HG03571 (cell line): ENCODE measurements at regions not wholly inside any gene's neighbourhood (a gene's known extent, or its start where the extent isn't known, plus 50 kb on each side); places are given as distances from the start of the nearest gene placed in this dataset.

Experiments
- ATAC-seq: cut with Tn5 transposase; IDR thresholded peaks from one replicate; pipeline ENCODE4 v1.9.1; 2021; ENCODE audit not compliant: unreplicated experiment

GRCh38 chr2:128734521-128735295, 416.0 kb upstream of the HS6ST1 start:
- no peak for ATAC-seq

- no peak for ATAC-seq
Observed at GRCh38 chr2:128735296-128735960, 416.8 kb upstream of the HS6ST1 start.

- no peak for ATAC-seq
Observed at GRCh38 chr2:128736046-128736688, 417.5 kb upstream of the HS6ST1 start.

GRCh38 chr2:128736689-128737545, 418.2 kb upstream of the HS6ST1 start:
- peak; percentile 40 for ATAC-seq

DNA sequence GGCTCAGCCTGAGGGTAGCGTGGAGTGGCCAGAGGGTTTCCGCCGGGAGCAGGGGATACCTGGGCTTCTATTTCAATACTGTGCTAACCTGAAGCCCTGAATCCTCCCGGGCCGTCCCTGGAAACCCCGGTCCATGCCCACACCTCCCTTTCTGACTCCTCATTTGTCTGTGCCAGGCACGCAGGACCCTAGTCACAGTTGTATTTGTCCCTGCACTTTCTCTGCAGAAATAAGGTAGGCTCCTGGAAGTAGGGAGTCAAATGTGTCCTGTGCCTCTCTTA, 418.8 kb upstream of the HS6ST1 start:
- no peak for ATAC-seq

GRCh38 chr2:128738446-128739110, 419.9 kb upstream of the HS6ST1 start:
- ATAC-seq = no peak

- ATAC-seq = no peak
Observed at GRCh38 chr2:128742467-128742866, 423.8 kb upstream of the HS6ST1 start.

- ATAC-seq = no peak
Observed at GRCh38 chr2:128745946-128746345, 427.3 kb upstream of the HS6ST1 start.

DNA sequence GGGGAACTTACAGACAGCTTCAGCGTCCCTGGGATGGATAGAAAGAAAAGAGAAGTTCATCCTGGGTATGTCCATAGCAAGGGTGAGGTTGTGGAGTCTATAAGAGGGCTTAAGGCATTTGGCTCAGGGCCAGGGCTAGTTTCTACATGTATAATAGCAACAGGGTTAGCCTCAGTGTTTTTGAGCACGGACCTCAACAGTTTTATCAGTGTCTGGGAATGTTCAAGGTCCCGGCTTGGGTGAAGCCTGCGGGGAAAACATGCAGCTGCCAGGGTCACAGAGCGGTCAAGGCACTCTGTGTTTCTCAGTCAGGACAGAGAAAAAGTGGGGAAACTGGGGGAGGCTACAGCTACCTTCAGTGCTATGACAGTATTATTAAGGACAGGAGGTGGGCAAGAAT, 427.7 kb upstream of the HS6ST1 start:
- no peak for ATAC-seq

GRCh38 chr2:128748336-128748735, 429.7 kb upstream of the HS6ST1 start:
- no peak for ATAC-seq

DNA sequence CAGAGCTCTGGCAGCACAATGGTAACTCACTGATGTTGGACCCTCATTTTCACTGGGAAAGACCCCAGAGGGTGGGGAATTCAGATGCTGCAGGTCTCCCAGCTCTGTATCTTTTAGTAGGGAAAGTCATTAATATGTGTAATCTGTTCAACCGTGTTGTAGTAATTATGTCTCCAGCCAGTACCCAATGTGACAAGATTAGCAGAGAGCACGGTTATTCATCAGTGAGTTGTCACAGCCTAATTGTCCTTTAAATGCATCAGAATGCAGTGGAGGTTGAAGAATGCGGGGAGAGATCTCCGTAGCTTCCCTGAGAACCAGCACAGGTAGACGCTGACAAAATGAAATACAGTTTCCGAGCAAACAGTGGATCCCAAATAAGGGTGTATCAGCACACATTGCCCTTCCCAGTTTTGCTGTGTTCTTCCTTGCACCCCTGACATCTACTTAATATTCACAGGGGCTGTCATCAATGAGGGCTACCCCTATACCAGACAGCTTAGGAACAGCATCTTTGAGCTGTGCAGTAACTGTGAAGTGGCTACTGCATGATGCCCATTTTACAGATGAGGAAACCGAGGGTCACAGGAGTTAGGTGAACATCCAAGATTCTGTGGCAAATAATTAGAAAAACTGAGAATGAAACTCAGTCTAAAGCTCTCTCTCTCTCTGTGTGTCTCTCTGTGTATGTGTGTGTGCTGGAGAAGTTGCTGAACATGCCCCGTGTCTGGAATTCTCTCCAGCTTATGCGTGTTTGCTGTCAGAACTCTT, 430.4 kb upstream of the HS6ST1 start:
- ATAC-seq = no peak

- no peak for ATAC-seq
Observed at GRCh38 chr2:128750328-128751165, 431.9 kb upstream of the HS6ST1 start.

DNA sequence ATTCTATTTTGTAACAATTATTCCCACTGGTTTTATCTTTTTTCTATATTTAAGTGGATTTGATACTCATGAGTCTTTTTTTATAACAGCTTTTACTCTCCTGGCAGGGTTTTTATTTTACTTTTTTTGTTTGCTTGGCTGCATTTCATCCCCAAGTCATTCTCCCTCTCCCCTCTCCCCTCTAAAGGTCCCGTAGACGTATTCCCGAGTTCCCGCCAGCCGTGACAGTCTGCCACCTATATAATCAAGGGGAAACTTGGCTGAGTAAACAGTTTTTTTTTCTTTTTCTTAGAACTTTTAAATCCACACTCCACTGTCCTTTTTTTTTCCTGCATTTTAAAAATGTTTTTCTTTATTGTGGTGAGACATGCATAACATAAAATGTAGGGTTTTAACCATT, 433.1 kb upstream of the HS6ST1 start:
- no peak for ATAC-seq

DNA sequence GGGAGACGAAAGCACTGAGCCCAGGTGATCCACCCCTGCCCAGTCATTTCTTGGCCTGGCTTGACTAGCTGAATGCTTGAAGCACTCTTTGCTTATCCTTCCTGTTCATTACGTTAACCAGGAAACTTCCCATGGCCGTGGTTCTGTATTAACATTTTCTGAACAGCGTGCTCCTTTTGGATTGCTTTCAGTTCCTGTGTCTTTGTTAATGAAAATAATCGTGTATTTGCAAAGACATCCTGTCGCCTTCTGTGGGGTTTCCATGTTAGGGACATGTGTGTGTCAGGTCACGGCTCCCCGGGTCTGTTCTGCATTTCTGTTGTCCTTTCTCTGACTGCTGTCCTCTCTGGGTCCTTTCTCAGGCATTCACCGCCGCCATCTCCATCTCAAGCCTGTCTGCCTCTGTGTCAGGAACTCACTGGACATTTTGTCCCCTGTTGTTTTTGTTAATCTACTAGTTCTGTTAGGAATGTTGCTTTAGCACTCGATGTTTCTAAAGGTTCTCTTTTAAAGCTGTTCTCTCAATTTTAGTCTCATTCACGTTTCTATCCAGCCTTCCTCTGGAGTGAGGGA, 434.1 kb upstream of the HS6ST1 start:
- no peak for ATAC-seq

GRCh38 chr2:128753321-128753720, 434.7 kb upstream of the HS6ST1 start:
- no peak for ATAC-seq

DNA sequence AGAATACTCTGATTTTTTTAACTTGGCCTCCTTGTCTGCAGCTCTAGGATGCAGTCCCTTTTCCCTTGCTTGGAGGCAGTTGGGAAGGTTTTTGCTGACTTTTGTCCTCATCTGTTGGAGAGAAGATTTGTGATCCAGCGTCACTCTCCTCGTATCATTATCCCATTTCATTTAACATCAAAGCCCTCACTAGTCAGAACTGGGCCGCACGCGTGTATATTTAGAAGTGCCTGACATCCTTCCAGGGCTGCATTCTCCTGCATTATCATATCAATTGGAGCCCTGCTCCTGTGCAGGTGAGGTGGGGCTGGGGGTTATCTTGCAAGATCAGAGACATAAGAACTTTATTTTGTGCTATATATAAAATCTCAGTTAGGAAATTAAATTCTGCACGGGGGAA, 435.1 kb upstream of the HS6ST1 start:
- ATAC-seq = no peak

DNA sequence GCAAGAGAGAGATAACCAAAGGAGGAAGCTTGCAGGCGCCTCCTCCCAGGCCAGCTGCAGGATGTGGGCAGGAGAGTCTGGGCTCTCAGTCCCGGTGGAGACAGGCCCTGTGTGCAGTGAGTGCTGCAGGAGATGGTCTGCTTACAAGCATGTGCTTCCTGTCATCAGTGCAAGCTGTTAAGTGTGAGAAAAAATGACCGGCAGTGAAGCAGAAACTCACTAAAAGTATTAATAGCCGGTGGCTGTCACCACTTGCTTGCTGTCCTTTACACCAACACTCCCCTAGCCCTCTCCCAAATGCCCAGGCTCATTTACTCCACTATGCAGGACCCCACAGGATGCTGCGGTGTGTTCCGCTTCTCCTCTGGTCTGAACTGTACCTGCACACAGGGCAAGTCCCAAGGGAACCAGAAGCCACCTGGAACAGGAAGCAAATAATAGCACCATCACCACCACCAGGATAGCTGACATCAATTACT, 435.6 kb upstream of the HS6ST1 start:
- ATAC-seq = peak; percentile 85

DNA sequence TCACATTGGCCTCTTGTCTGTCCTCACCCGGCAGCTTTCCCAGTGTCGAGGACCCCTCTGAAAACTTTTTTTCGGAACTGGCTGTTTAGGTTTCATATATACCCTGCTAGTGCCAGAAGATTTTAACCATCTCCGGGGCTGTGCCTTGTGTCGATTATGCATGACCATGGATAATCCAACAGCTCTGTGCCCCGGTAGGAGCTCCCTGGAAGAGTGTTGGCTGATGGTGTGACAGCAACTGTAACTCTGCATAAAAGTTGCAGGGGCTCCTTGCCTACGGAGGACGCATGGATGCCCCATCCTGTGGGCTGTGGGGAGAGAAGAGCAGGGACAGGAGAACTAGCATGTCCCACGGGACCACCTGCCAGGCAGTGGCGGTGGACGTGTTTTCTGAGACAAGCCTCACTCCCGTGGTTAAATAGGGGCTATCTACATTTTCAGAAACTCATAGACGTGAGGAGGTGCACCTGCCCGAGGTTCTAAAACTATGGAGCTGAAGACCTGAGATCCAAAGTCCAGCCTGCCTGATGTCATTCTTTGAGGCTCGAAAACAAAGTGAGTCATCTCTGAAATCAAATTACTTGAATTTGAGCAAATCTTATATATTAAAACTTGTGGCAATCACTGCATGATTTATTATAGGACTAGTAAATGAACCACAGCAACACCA, 437.2 kb upstream of the HS6ST1 start:
- ATAC-seq = no peak
